ENCODE measurements at regions not wholly inside any gene's neighbourhood (a gene's known extent, or its start where the extent isn't known, plus 50 kb on each side); places are given as distances from the start of the nearest gene placed in this dataset.

- DNase-seq: no peak
These were observed 98.2 kb upstream of the SLC22A11 start for GRCh38 chr11:64457416-64458010.

GRCh38 chr11:64458997-64459396, 96.7 kb upstream of the SLC22A11 start:
- no peak for DNase-seq

GRCh38 chr11:64459609-64460008, 96.1 kb upstream of the SLC22A11 start:
- DNase-seq: no peak

DNA sequence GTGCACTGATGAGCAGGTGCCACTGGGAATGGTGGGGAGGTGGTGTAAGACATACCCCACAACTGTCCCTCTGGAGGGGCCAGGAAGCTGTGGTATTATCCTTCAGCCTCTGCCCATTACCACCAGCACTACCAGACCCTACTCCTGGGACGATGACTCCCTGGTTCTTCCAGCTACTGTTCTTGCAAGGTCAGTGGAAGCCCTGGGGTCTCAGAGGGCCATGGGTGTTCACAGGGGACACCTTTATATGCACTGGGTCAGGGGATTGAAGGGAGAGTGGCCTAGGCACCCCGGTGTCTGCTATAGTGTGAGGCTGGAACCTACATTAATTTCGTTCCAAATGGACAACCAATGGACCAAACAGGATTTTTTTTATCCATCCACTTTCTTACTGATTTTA, 94.7 kb upstream of the SLC22A11 start:
- DNase-seq: no peak

GRCh38 chr11:64466115-64466718, 89.5 kb upstream of the SLC22A11 start:
- no peak for DNase-seq

DNA sequence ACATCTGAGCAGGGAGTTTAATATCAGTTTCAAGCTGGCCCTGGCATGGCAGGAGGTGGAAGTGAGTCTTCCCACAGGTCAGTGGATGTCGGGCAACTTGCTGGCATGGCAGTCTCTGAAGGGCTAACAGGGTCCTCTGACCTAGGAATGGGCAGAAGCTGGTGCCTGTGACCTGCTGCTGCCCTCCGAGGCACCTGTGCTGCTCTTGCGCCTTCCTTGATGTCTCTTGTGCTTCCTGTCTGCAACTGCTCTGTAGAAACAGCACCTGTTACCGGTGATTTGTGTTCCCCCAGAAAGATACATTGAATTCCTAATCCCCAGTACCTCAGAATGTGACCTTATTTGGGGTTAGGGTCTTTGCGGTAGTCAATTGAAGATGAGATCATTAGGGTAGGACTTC, 86.5 kb upstream of the SLC22A11 start:
- DNase-seq: no peak

GRCh38 chr11:64472593-64473455, 82.9 kb upstream of the SLC22A11 start:
- DNase-seq: no peak

- no peak for DNase-seq
These were observed 81.1 kb upstream of the SLC22A11 start for GRCh38 chr11:64474680-64475079.

GRCh38 chr11:64475145-64475544, 80.6 kb upstream of the SLC22A11 start:
- DNase-seq: no peak

DNA sequence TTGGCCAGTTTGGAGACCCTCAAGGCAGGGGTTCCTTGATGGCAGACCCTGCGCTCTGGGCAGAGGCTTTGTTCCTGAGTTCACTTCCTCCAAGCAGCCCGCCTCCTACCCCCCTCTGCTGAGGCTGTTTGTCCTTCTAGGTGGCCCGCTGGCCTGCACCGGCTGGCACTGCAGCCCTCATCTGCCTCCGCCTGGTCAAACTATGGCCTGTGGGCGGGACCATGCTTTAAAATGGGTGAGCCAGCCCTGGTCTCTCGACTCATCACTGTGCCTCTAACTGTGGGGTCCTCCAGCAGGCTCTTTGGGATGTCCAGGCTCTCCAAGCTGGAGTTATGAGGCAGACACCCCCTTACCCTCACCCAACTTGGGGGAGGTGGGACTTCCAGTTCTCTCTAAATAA, 78.9 kb upstream of the SLC22A11 start:
- DNase-seq: no peak

DNA sequence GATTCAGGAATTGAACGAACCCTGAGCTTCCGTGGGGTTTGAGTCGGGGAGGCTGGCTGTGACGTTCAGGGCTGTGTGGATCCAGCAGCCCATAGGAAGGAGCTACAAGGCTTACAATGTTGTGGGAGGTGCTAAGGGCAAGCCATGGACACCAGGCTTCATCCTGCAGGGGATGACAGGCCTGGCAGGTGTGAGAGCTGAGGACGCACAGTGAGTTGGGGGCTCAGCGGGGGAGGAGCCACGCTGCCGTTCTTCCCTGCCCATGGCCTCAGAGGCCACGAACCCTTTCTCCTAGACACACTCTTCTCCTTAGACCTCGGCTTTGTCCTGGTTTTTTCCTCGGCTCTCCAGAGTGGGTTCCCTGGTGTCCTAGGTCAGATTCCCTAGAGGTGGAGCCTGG, 78.1 kb upstream of the SLC22A11 start:
- DNase-seq: no peak

DNA sequence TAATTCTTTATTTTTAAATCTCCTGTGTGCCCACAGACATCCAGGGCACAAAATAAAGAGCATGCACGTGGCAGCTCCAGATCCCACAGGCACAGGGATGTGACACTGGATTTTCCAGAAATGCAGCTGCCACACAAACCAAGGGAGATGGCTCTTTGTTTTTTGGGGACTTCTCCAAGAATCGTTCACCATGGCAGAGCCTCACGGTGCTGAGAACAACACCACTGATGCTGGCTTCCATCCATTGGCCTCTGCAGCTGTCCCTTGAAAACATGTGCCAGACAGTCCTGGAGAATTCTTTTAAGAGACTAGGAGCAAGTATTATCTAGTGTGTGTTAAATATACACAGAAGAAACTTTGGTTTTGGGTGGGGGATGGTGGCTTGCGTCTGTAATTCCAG, 73.2 kb upstream of the SLC22A11 start:
- no peak for DNase-seq

DNA sequence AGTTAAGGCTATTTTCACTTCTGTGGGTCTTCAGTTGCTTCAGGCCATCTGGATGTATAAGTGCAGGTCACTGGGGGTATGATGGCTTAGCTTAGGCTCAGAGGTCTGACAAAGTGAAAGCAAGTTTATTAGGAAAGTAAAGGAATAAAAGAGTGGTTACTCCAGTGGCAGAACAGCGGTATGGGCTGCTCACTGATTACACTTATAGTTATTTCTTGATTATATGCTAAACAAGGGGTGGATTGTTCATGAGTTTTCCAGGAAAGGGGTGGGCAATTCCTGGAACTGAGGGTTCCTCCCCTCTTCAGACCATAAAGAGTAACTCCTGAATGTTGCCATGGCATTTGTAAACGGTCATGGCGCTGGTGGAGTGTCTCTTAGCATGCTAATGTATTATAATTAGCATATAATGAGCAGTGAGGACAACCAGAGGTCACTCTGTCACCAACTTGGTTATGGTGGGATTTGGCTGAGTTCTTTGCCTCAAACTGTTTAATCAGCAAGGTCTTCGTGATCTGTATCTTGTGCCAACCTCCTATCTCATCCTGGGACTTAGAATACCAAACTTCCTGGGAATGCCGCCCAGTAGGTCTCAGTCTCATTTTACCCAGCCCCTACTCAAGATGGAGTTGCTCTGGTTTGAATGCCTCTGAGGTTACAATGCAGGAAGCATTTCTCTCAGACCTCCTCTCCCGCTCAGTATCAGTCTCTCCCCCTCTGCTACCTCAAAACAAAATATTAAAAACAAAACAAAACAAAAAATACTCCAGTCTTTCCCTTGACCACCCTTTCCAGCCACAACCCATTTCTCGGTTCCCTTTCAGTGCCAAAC, 71.3 kb upstream of the SLC22A11 start:
- no peak for DNase-seq

- no peak for DNase-seq
These were observed 70.7 kb upstream of the SLC22A11 start for GRCh38 chr11:64485074-64485473.

DNA sequence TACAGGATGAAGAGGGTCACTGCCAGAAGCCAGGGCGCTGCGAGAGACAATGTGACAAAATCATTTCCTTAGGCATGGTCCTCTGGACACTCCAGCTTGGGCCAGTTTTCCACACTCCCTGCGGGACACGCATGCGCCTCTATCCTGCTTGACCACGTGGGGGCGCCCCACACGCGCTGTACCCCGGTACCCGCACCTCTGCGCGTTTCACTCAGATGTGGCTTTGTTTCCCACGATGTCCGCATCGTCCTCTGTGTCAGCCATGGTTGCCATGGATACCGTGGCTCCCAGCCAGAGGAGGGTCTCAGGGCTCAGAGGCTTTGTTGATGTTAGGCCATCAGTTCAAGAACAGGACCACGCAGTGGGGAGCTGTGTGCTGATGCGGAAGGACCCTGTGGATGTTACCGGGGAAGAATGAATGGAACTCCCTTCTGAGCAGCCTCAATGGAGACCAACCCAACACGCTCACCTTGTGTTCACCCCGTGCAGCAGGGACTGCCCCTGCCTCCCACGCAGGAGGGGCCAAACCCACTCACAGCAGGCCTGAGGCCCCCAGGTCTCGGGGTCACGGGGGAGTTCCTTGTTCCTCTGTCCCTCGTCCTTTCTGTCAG, 65.8 kb upstream of the SLC22A11 start:
- peak; percentile 45 to 58 for DNase-seq

DNA sequence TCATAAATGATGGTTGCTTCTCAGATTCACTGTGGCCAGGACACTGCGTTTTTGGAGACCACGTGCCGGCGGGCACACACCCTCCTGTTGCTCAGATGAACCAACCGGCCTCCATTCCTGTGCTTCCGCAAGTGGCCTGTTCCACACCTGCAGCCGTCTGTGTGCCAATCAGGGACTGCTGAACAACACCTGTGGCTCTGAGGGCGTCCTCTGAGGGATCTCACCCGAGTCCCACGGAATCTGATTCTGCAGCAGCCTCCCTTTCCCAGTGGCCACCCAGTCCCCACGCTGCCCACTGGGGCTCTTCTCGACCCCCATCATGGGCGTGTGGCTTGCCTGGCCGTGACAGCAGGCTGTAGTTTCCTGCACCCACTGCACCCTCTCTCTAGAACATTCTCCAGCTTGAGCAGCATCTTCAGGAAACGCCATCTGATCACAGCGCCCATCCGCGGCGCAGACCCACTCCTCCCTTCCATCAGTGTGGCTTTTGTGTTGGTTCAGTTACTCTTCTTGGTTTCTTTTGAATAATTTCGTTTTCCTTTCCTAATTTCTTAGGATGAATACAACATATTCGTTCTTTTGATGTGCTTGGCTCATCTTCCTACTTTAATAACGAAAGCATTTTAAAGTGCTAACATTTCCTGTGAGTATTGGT, 65.1 kb upstream of the SLC22A11 start:
- no peak for DNase-seq

DNA sequence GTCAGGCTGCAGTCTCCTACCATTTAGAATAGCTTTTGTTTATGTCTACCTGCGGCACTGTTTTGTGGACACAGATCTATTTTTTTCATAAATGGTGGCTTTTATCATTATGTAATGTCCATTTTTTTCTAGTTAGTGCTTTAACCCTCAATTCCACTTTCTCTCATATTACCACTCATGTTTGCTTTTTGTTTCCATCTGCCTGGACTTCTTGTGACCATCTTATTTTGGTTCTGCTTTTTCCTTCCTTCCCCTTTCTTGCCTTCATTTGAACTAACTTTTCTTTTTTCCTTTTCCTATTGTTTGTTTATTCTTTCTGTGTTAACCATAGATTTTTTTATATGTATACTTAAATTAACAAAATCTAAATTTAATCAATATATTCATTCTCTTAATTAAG, 63.2 kb upstream of the SLC22A11 start:
- DNase-seq: no peak

GRCh38 chr11:64498136-64498535, 57.6 kb upstream of the SLC22A11 start:
- no peak for DNase-seq

GRCh38 chr11:64499261-64500004, 56.3 kb upstream of the SLC22A11 start:
- no peak for DNase-seq

GRCh38 chr11:64500176-64501013, 55.3 kb upstream of the SLC22A11 start:
- no peak for DNase-seq

All from stimulated activated CD4-positive, alpha-beta T cell treated with anti-CD3 and anti-CD28 coated beads, Interleukin-2, amount 100 ng/mL, for 48 hours (primary cell).